HEK293 (cell line): ENCODE measurements at regions not wholly inside any gene's neighbourhood (a gene's known extent, or its start where the extent isn't known, plus 50 kb on each side); places are given as distances from the start of the nearest gene placed in this dataset.
A peak's percentile ranks its signal among the peaks of the same experiment; 100 is the strongest.

Experiments used
- CTCF ChIP-seq: fragments of 450-650 bp; formaldehyde crosslinking; IDR thresholded peaks from 2 replicates; pipeline ENCODE4 v1.5.1; 2016; ENCODE audit warnings: missing biosample characterization, missing genetic modification characterization
- ELK4 ChIP-seq: IDR thresholded peaks from 2 replicates; pipeline ENCODE4 v1.6.1; 2011; ENCODE audit warnings: mild to moderate bottlenecking, low read depth, low read length, borderline replicate concordance
- PRDM10 ChIP-seq: fragments of 450-650 bp; formaldehyde crosslinking; IDR thresholded peaks from 2 replicates; pipeline ENCODE4 v1.5.1; 2016; ENCODE audit warnings: missing biosample characterization, missing genetic modification characterization
- YY1 ChIP-seq: fragments of 450-650 bp; formaldehyde crosslinking; IDR thresholded peaks from 2 replicates; pipeline ENCODE4 v1.5.1; 2018; ENCODE audit warnings: missing biosample characterization, missing genetic modification characterization
- ZBTB17 ChIP-seq: fragments of 450-650 bp; formaldehyde crosslinking; IDR thresholded peaks from 2 replicates; pipeline ENCODE4 v1.5.1; 2016; ENCODE audit warnings: missing biosample characterization, missing genetic modification characterization
- ZBTB21 ChIP-seq: fragments of 450-650 bp; formaldehyde crosslinking; IDR thresholded peaks from 2 replicates; pipeline ENCODE4 v1.5.1; 2017; ENCODE audit warnings: missing biosample characterization, missing genetic modification characterization
- ZNF239 ChIP-seq: fragments of 450-650 bp; formaldehyde crosslinking; IDR thresholded peaks from 2 replicates; pipeline ENCODE4 v1.5.1; 2016; ENCODE audit warnings: missing biosample characterization, missing genetic modification characterization
- ZNF514 ChIP-seq: fragments of 450-650 bp; formaldehyde crosslinking; IDR thresholded peaks from 2 replicates; pipeline ENCODE4 v1.5.1; 2016; ENCODE audit warnings: missing biosample characterization, missing genetic modification characterization
- ZNF701 ChIP-seq: fragments of 450-650 bp; formaldehyde crosslinking; IDR thresholded peaks from 2 replicates; pipeline ENCODE4 v1.5.1; 2016; ENCODE audit warnings: missing biosample characterization, missing genetic modification characterization
- ZNF837 ChIP-seq: fragments of 450-650 bp; formaldehyde crosslinking; IDR thresholded peaks from 2 replicates; pipeline ENCODE4 v1.5.1; 2016; ENCODE audit warnings: missing biosample characterization, missing genetic modification characterization
- ZSCAN4 ChIP-seq: fragments of 450-650 bp; formaldehyde crosslinking; IDR thresholded peaks from 2 replicates; pipeline ENCODE4 v1.5.1; 2017; ENCODE audit warnings: missing biosample characterization, missing genetic modification characterization

GRCh38 chr7:25851332-25852210, 300.4 kb upstream of the NFE2L3 start:
- TF ChIP-seq ZNF837: no peak
- TF ChIP-seq ZBTB21: no peak
- TF ChIP-seq CTCF (tag by site-specific recombination): peak; percentile 65
- TF ChIP-seq ZNF239: no peak
- TF ChIP-seq ELK4: no peak
- no peak for TF ChIP-seq YY1
- no peak for TF ChIP-seq ZNF514
- TF ChIP-seq ZBTB17 (tag by site-specific recombination): 0 out of 2 replicates have a peak, but pooled peaks have one; percentile 43
- no peak for TF ChIP-seq PRDM10 (tag by site-specific recombination)
- no peak for TF ChIP-seq ZNF701 (tag by site-specific recombination)
- no peak for TF ChIP-seq ZSCAN4
